GM18873 (cell line): ENCODE measurements at regions not wholly inside any gene's neighbourhood (a gene's known extent, or its start where the extent isn't known, plus 50 kb on each side); places are given as distances from the start of the nearest gene placed in this dataset.

Experiments used
- ATAC-seq: cut with Tn5 transposase; IDR thresholded peaks from one replicate; pipeline ENCODE4 v1.9.1; 2021; ENCODE audit warnings: mild to moderate bottlenecking, moderate library complexity, moderate number of reproducible peaks; ENCODE audit not compliant: unreplicated experiment, low FRiP score

- no peak for ATAC-seq
Measured at GRCh38 chr15:35596285-35596684, 50.3 kb upstream of the DPH6 start.

- no peak for ATAC-seq
Measured at GRCh38 chr15:35602836-35603235, 56.9 kb upstream of the DPH6 start.

- ATAC-seq = peak; percentile 63
Measured at GRCh38 chr15:35603301-35603700, 57.3 kb upstream of the DPH6 start.

GRCh38 chr15:35603856-35604255 lies 57.9 kb upstream of the DPH6 start:
- no peak for ATAC-seq

GRCh38 chr15:35605764-35606449 lies 59.9 kb upstream of the DPH6 start:
- no peak for ATAC-seq

- no peak for ATAC-seq
Measured at GRCh38 chr15:35606450-35606779, 60.5 kb upstream of the DPH6 start.

GRCh38 chr15:35616498-35617271 lies 70.7 kb upstream of the DPH6 start:
- no peak for ATAC-seq

GRCh38 chr15:35618260-35619188 lies 72.6 kb upstream of the DPH6 start:
- ATAC-seq = no peak

- no peak for ATAC-seq
Measured at GRCh38 chr15:35622641-35623340, 76.8 kb upstream of the DPH6 start.

- no peak for ATAC-seq
Measured at GRCh38 chr15:35624881-35625280, 78.9 kb upstream of the DPH6 start.

GRCh38 chr15:35626571-35627318 lies 80.8 kb upstream of the DPH6 start:
- ATAC-seq = no peak

- no peak for ATAC-seq
Measured at GRCh38 chr15:35627696-35628095, 81.7 kb upstream of the DPH6 start.

- ATAC-seq = no peak
Measured at GRCh38 chr15:35629766-35630165, 83.8 kb upstream of the DPH6 start.

GRCh38 chr15:35630532-35630931 lies 84.6 kb upstream of the DPH6 start:
- ATAC-seq = no peak

GRCh38 chr15:35630985-35631384 lies 85.0 kb upstream of the DPH6 start:
- ATAC-seq = no peak

- no peak for ATAC-seq
Measured at GRCh38 chr15:35633677-35634076, 87.7 kb upstream of the DPH6 start.

- no peak for ATAC-seq
Measured at GRCh38 chr15:35646790-35647189, 100.8 kb upstream of the DPH6 start.

- ATAC-seq = no peak
Measured at GRCh38 chr15:35647303-35647702, 101.3 kb upstream of the DPH6 start.

- ATAC-seq = no peak
Measured at GRCh38 chr15:35648941-35649340, 103.0 kb upstream of the DPH6 start.

GRCh38 chr15:35649575-35649974 lies 103.6 kb upstream of the DPH6 start:
- no peak for ATAC-seq
